Stomach (tissue), 8 donors: ENCODE measurements at regions not wholly inside any gene's neighbourhood (a gene's known extent, or its start where the extent isn't known, plus 50 kb on each side); places are given as distances from the start of the nearest gene placed in this dataset.

ENCODE experiments used
- DNase-seq, 2 donors: peaks; one replicate each; pipeline versions ENCODE4 v3.0.0 to v3.0.0-alpha.2; 2013 to 2019
- H3K27ac ChIP-seq, 5 donors: fragments of 200-600 bp in 4 of 5; sonication (generic) in 4 of 5; one replicate each; pipeline ENCODE4 v1.5.1; 2013 to 2019; ENCODE audit warnings: mild to moderate bottlenecking in 1 of 5, moderate library complexity in 1 of 5
- H3K27me3 ChIP-seq, 3 donors: fragments of 200-600 bp; sonication (generic); one replicate each; pipeline ENCODE4 v1.5.1; 2017 to 2019; ENCODE audit warnings: mixed run types in 1 of 3
- H3K36me3 ChIP-seq, 4 donors: fragments of 200-600 bp; sonication (generic); 1 replicate in 3 of 4; 2 replicates in 1 of 4; pipeline ENCODE4 v1.5.1; 2016 to 2019
- H3K4me1 ChIP-seq, 4 donors: fragments of 200-600 bp; sonication (generic); one replicate each; pipeline ENCODE4 v1.5.1; 2016 to 2019
- H3K4me3 ChIP-seq, 4 donors: fragments of 200-600 bp; sonication (generic) in 3 of 4; one replicate each; pipeline ENCODE4 v1.5.1; 2016 to 2019; ENCODE audit warnings: mild to moderate bottlenecking in 1 of 4
- H3K9me3 ChIP-seq, 4 donors: fragments of 200-600 bp; sonication (generic); one replicate each; pipeline ENCODE4 v1.5.1; 2016 to 2019
- EP300 ChIP-seq: sonication (generic); formaldehyde crosslinking; IDR thresholded peaks from one replicate; pipeline ENCODE4 v1.6.1; 2017; ENCODE audit warnings: antibody characterized with exemption
- POLR2A ChIP-seq, 4 donors: fragments of 450-650 bp; IDR thresholded peaks; one replicate each; pipeline ENCODE4 v1.6.1; 2016; ENCODE audit warnings: antibody characterized with exemption in 4 of 4, control low read depth in 2 of 4, mild to moderate bottlenecking in 1 of 4, moderate library complexity in 1 of 4
- POLR2AphosphoS5 ChIP-seq, 3 donors: sonication (generic); formaldehyde crosslinking; IDR thresholded peaks; one replicate each; pipeline ENCODE4 v1.6.1; 2016; ENCODE audit warnings: antibody characterized with exemption in 3 of 3
- WGBS, 5 donors: extraction: QIAGEN DNeasy Blood & Tissue Kit in 3 of 5; methylation state at CpG; one replicate each; pipeline versions ENCODE4 v1.1.5 to v1.1.7; 2013 to 2018; 5-methylcytosine and 5-hydroxymethylcytosine counted together
- intact Hi-C: fragments of 100-400 bp; cut with DNase I; formaldehyde crosslinking; loops from one replicate; pipeline ENCODE4 v1.15.1; 2023; ENCODE audit warnings: low total_unique reads
- TF ChIP-seq, protein P1 (sequence below), 7 experiments: fragments of 450-650 bp in 4 of 7; fragments of 200-600 bp in 3 of 7; sonication (generic) in 3 of 7; IDR thresholded peaks; one replicate each; pipeline ENCODE4 v1.5.1; 2016 to 2019; ENCODE audit warnings: antibody characterized with exemption in 7 of 7, control low read depth in 2 of 7, mild to moderate bottlenecking in 1 of 7
- donor health status: healthy with polysubstance abuse.
- donor health status: Bipolar disorder and iron deficiency.
- donor health status: healthy.

DNA sequence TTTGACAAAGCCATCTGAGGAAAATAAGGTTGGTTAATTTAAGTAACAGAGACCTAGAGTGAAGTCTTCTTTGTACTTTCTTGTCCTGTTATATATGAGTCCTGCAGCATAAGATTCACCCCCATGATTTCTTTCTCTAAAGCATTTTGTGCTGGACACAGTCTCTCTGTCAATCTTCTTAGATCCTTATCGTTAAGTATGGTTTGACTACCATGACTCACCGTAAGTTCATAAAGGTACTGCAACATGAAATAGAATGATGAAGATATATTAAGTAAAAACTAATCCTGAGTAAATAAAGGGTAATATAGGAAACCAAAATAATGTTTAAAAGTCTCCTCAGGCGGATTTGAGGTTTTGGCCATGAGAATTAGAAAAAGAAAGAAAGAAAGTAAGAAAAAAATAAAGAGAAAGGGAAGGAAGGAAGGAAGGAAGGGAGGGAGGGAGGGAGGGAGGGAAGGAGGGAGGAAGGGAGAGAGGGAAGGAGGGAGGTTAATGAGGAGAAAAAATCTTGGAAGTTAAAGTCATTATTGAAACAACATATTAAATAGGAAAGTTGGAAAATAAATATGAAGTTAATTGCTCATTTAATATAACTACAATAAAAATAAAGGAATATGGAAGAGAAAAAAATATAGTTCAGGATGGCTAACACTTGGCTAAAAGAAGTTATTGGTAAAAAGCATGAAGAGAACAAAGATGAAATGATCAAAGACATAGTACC, 980.3 kb upstream of the CDH2 start:
- H3K27me3 ChIP-seq: no peaks in the 10 kb centered on the region
- no peak overlapping the region for H3K27ac ChIP-seq
- 66 to 82% (median 73%) methylated on average over 3 of the region's 3 CpGs for WGBS, 5 donors
- DNase-seq: no peak
- H3K4me1 ChIP-seq: no peaks in the 10 kb centered on the region
- H3K9me3 ChIP-seq: no peaks in the 10 kb centered on the region
- H3K36me3 ChIP-seq: no peaks in the 10 kb centered on the region
- intact Hi-C loops: no loop called here
- no peak overlapping the region for H3K4me3 ChIP-seq
- TF ChIP-seq POLR2A (IDR thresholded peaks at IDR 0.05): no peak
- TF ChIP-seq EP300: no peak
- TF ChIP-seq, protein P1, sequence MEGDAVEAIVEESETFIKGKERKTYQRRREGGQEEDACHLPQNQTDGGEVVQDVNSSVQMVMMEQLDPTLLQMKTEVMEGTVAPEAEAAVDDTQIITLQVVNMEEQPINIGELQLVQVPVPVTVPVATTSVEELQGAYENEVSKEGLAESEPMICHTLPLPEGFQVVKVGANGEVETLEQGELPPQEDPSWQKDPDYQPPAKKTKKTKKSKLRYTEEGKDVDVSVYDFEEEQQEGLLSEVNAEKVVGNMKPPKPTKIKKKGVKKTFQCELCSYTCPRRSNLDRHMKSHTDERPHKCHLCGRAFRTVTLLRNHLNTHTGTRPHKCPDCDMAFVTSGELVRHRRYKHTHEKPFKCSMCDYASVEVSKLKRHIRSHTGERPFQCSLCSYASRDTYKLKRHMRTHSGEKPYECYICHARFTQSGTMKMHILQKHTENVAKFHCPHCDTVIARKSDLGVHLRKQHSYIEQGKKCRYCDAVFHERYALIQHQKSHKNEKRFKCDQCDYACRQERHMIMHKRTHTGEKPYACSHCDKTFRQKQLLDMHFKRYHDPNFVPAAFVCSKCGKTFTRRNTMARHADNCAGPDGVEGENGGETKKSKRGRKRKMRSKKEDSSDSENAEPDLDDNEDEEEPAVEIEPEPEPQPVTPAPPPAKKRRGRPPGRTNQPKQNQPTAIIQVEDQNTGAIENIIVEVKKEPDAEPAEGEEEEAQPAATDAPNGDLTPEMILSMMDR (IDR thresholded peaks at IDR 0.05): no peak
- TF ChIP-seq POLR2AphosphoS5 (IDR thresholded peaks at IDR 0.05): no peak

- Histone ChIP-seq H3K4me3 (no peak overlapping the region), H3K9me3 (no peaks in the 10 kb centered on the region), H3K36me3 (no peaks in the 10 kb centered on the region), H3K4me1 (no peaks in the 10 kb centered on the region), H3K27ac (no peak overlapping the region), H3K27me3 (no peaks in the 10 kb centered on the region)
- no peak for DNase-seq
- 57 to 79% (median 61%) methylated on average over 4 of the region's 4 CpGs for WGBS, 5 donors
- intact Hi-C loops: no loop called here
- TF ChIP-seq, protein P1 (IDR thresholded peaks at IDR 0.05): no peak
- TF ChIP-seq POLR2AphosphoS5 (IDR thresholded peaks at IDR 0.05) (no peak), POLR2A (IDR thresholded peaks at IDR 0.05) (no peak), EP300 (no peak)
These were observed 979.6 kb upstream of the CDH2 start for GRCh38 chr18:29156531-29156930.

GRCh38 chr18:29154758-29155725, 978.1 kb upstream of the CDH2 start:
- no peak for DNase-seq
- 63 to 69% (median 65%) methylated on average over 9 of the region's 9 CpGs for WGBS, 5 donors
- Histone ChIP-seq H3K27me3 (no peaks in the 10 kb centered on the region), H3K9me3 (no peaks in the 10 kb centered on the region), H3K27ac (no peak overlapping the region), H3K36me3 (no peaks in the 10 kb centered on the region), H3K4me3 (no peak overlapping the region), H3K4me1 (no peaks in the 10 kb centered on the region)
- no peak for TF ChIP-seq EP300
- TF ChIP-seq, protein P1 (IDR thresholded peaks at IDR 0.05): no peak
- no peak for TF ChIP-seq POLR2AphosphoS5 (IDR thresholded peaks at IDR 0.05)
- no peak for TF ChIP-seq POLR2A (IDR thresholded peaks at IDR 0.05)
- intact Hi-C loops: no loop called here

DNA sequence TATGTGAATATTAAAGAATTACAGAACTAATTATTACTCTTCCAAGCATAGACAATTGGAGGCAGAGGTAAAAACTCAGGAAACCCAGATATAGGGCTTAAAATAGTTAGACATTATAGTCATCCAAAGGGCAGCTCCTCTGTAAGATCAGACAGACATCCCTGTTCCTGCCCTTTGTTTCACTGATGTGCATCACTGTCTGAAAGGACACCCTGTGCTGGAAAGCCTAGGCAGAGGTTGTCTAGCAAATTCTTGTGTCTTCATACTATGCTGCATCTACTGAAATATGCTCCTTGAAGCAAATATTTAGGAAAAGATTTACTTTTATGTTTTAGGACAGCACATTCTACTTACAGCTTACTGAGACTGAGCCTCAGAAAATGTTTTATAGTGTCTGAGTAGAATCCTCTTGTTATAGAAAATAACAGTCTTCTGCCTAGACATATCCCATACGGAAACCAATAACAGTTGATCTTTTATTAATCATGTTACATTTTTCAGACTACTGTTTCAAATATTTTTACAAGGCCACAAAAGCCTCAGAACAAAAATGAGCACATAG, 977.3 kb upstream of the CDH2 start:
- H3K9me3 ChIP-seq: no peaks in the 10 kb centered on the region
- H3K4me1 ChIP-seq: no peaks in the 10 kb centered on the region
- H3K27ac ChIP-seq: no peak overlapping the region
- no peaks in the 10 kb centered on the region for H3K36me3 ChIP-seq
- 54 to 85% (median 77%) methylated on average over 1 of the region's 1 CpG for WGBS, 5 donors
- intact Hi-C loops: no loop called here
- TF ChIP-seq, protein P1 (IDR thresholded peaks at IDR 0.05): no peak
- no peak for TF ChIP-seq POLR2A (IDR thresholded peaks at IDR 0.05)
- TF ChIP-seq EP300: no peak
- no peak for TF ChIP-seq POLR2AphosphoS5 (IDR thresholded peaks at IDR 0.05)
- no peak for DNase-seq
- no peaks in the 10 kb centered on the region for H3K27me3 ChIP-seq
- no peak overlapping the region for H3K4me3 ChIP-seq
